K562 (cell line): ENCODE measurements at regions not wholly inside any gene's neighbourhood (a gene's known extent, or its start where the extent isn't known, plus 50 kb on each side); places are given as distances from the start of the nearest gene placed in this dataset.

Source experiments
- ATAC-seq: fragments of 200-7000 bp; cut with Tn5 transposase; 3 replicates; pipeline ENCODE4 v1.9.1; 2020; ENCODE audit warnings: moderate library complexity
- BruUV-seq: library from RNA; stranded (reverse); fragments of 400-500 nt; replicated peaks from 2 replicates; lab custom pipeline; 2021; lab: Mats Ljungman, UMichigan
- CTCF ChIA-PET: fragments of 300-600 bp; formaldehyde crosslinking; extraction: SDS; loops from one replicate; lab custom pipeline; 2021; ENCODE audit warnings: low intra/inter-chr PET ratio; lab: Yijun Ruan, JAX
- POLR2A ChIA-PET: fragments of 300-600, 350-650 bp; sonication (Branson Sonifier 250); formaldehyde crosslinking; extraction: SDS; loops from one replicate; lab custom pipeline; 2021; ENCODE audit warnings: antibody characterized with exemption, inconsistent platforms; lab: Yijun Ruan, JAX
- DNase-seq, 4 experiments: peaks; one replicate each; pipeline versions ENCODE4 v3.0.0 to v3.0.0-alpha.2; 2011 to 2018; ENCODE audit warnings: low spot score in 3 of 4, mixed read lengths in 3 of 4; ENCODE audit errors: extremely low read depth in 1 of 4
- FAIRE-seq: peaks from 2 replicates; lab custom pipeline; 2011; peaks lifted over from hg19 to GRCh38; lab: Jason Lieb, UNC
- H2AFZ ChIP-seq: 2 replicates; pipeline ENCODE4 v1.6.0; 2011; ENCODE audit warnings: low read depth, low read length, control low read depth, inconsistent platforms
- H3K27ac ChIP-seq: fragments of 200-600 bp; 3 replicates; pipeline ENCODE4 v1.8.0; 2011; ENCODE audit warnings: low read depth, mild to moderate bottlenecking, control low read depth, inconsistent platforms, low read length, moderate library complexity, mixed read lengths; ENCODE audit errors: extremely low read depth
- H3K27me3 ChIP-seq, 2 experiments: fragments of 300-600 bp in 1 of 2; 2 replicates in 1 of 2; 3 replicates in 1 of 2; pipeline versions ENCODE4 v1.6.0 to v1.8.0; 2011; ENCODE audit warnings: inconsistent platforms in 2 of 2, low read length in 2 of 2, mild to moderate bottlenecking in 1 of 2, mixed read lengths in 1 of 2, moderate library complexity in 1 of 2; ENCODE audit not compliant: control insufficient read depth in 2 of 2, insufficient read depth in 2 of 2
- H3K36me3 ChIP-seq: fragments of 300-600 bp; 3 replicates; pipeline ENCODE4 v1.8.0; 2011; ENCODE audit warnings: mild to moderate bottlenecking, low read length, inconsistent platforms; ENCODE audit not compliant: control insufficient read depth, insufficient read depth
- H3K4me1 ChIP-seq, 2 experiments: fragments of 200-600 bp in 1 of 2; replicated peaks in 1 of 2; 2 replicates in 1 of 2; 3 replicates in 1 of 2; pipeline versions ENCODE4 v1.5.1 to v1.8.0; 2011; ENCODE audit warnings: inconsistent platforms in 2 of 2, low read length in 2 of 2, mild to moderate bottlenecking in 1 of 2, mixed read lengths in 1 of 2, moderate library complexity in 1 of 2; ENCODE audit not compliant: control insufficient read depth in 2 of 2, insufficient read depth in 2 of 2
- H3K4me2 ChIP-seq: 2 replicates; pipeline ENCODE4 v1.6.1; 2011; ENCODE audit warnings: low read length, control low read depth, inconsistent platforms, mixed read lengths; ENCODE audit not compliant: insufficient read depth
- H3K4me3 ChIP-seq: fragments of 200-600 bp; sonication (generic), shearing (Covaris generic); 2 replicates; pipeline ENCODE4 v1.5.1; 2016; ENCODE audit warnings: control low read depth, inconsistent platforms
- H3K79me2 ChIP-seq: fragments of 200-600 bp; 3 replicates; pipeline ENCODE4 v1.8.0; 2011; ENCODE audit warnings: low read length, inconsistent platforms; ENCODE audit not compliant: control insufficient read depth, insufficient read depth
- H3K9ac ChIP-seq, 2 experiments: 2 replicates each; pipeline versions ENCODE4 v1.6.0 to v1.6.1; 2011; ENCODE audit warnings: low read depth in 2 of 2, low read length in 2 of 2, control low read depth in 1 of 2, inconsistent platforms in 1 of 2, mild to moderate bottlenecking in 1 of 2, mixed read lengths in 1 of 2; ENCODE audit not compliant: insufficient read depth in 1 of 2
- H3K9me1 ChIP-seq: one replicate; pipeline ENCODE4 v1.6.0; 2011; ENCODE audit warnings: inconsistent platforms, mild to moderate bottlenecking, low read length, moderate library complexity; ENCODE audit not compliant: control insufficient read depth, insufficient read depth
- H3K9me3 ChIP-seq: replicated peaks from 2 replicates; pipeline ENCODE4 v1.5.1; 2011; ENCODE audit warnings: low read depth, low read length, inconsistent platforms; ENCODE audit not compliant: control insufficient read depth, insufficient read depth
- H4K20me1 ChIP-seq: replicated peaks from 2 replicates; pipeline ENCODE4 v1.6.1; 2011; ENCODE audit warnings: low read length, inconsistent platforms, mixed read lengths; ENCODE audit not compliant: control insufficient read depth, insufficient read depth
- CHCHD3 ChIP-seq: fragments of 250-450 bp; sonication (Bioruptor Pico); IDR thresholded peaks from 2 replicates; pipeline ENCODE4 v2.1.2; 2022; ENCODE audit warnings: mild to moderate bottlenecking
- FOXA1 ChIP-seq: fragments of 450-650 bp; IDR thresholded peaks from 2 replicates; pipeline ENCODE4 v1.6.1; 2016; ENCODE audit warnings: mild to moderate bottlenecking, borderline replicate concordance
- GTF2A2 ChIP-seq: IDR thresholded peaks from 2 replicates; pipeline ENCODE4 v1.6.1; 2016; ENCODE audit warnings: mild to moderate bottlenecking, missing genetic modification characterization, missing compliant biosample characterization
- HNRNPK ChIP-seq: fragments of 200-400 bp; formaldehyde crosslinking; IDR thresholded peaks from one replicate; pipeline ENCODE4 v1.6.1; 2018; ENCODE audit warnings: mild to moderate bottlenecking, low read depth, low read length; ENCODE audit not compliant: poor library complexity, severe bottlenecking
- NCOA2 ChIP-seq, 2 experiments: fragments of 450-650 bp; IDR thresholded peaks; 2 replicates each; pipeline ENCODE4 v1.6.1; 2018; ENCODE audit warnings: mild to moderate bottlenecking in 2 of 2, moderate library complexity in 1 of 2; ENCODE audit not compliant: partially characterized antibody in 2 of 2
- NFATC3 ChIP-seq: fragments of 450-650 bp; IDR thresholded peaks from 2 replicates; pipeline ENCODE4 v1.6.1; 2017; ENCODE audit warnings: mild to moderate bottlenecking
- NR2F6 ChIP-seq: fragments of 450-650 bp; formaldehyde crosslinking; IDR thresholded peaks from 2 replicates; pipeline ENCODE4 v1.4.0; 2020; ENCODE audit warnings: mild to moderate bottlenecking
- NRF1 ChIP-seq, 2 experiments: fragments of 450-650 bp; IDR thresholded peaks in 1 of 2; conservative IDR thresholded peaks in 1 of 2; 2 replicates each; pipeline ENCODE4 v1.6.1; 2014; ENCODE audit warnings: mild to moderate bottlenecking in 2 of 2
- RFX7 ChIP-seq: fragments of 250-450 bp; sonication (Bioruptor Pico); IDR thresholded peaks from 2 replicates; pipeline ENCODE4 v1.5.1; 2021; ENCODE audit warnings: mild to moderate bottlenecking
- TCF3 ChIP-seq: sonication (generic); formaldehyde crosslinking; IDR thresholded peaks from 2 replicates; pipeline ENCODE4 v1.4.0; 2020; ENCODE audit warnings: mild to moderate bottlenecking, missing genetic modification reagents
- ZBTB49 ChIP-seq: sonication (generic); formaldehyde crosslinking; IDR thresholded peaks from 2 replicates; pipeline ENCODE4 v1.8.0; 2022; ENCODE audit warnings: missing genetic modification reagents, mild to moderate bottlenecking, borderline replicate concordance
- ZC3H11A ChIP-seq: IDR thresholded peaks from 2 replicates; pipeline ENCODE4 v1.6.1; 2012; ENCODE audit warnings: low read depth, low read length, improper control_type of control experiment
- WGBS: fragments of 100-300 bp; shearing (Covaris generic); methylation state at CpG from one replicate; pipeline ENCODE4 v1.1.6; 2016; ENCODE audit warnings: low coverage, mixed read lengths; ENCODE audit not compliant: insufficient coverage; ENCODE audit errors: missing lambda C conversion rate; 5-methylcytosine and 5-hydroxymethylcytosine counted together
- in situ Hi-C: fragments of 300-500 bp; cut with MboI; formaldehyde crosslinking; loops from 4 replicates; pipeline ENCODE4 v1.15.0; 2018; ENCODE audit warnings: inconsistent platforms, mixed read lengths
- intact Hi-C: fragments of 100-400 bp; cut with micrococcal nuclease; formaldehyde crosslinking; loops from 2 replicates; pipeline ENCODE4 v1.14.2; 2022

DNA sequence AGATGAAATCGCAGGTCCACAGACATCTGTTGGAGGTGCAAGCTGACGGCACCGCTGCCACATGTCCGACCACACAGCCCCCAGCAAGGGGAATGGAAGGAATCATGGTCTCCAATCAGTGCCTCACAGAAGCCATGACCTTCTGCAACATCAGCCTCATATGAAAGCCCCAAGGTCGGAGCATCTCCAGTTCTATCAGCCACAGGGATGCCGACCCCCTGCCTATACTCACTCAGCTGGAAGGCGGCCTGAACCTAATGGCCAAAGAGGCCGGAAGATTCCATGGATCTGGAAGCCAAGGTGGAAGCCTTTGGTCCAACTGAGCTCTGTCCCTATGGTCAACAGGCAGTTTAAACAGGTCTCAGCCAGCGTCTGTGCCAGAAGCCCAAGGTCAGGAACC, 278.8 kb downstream of the TNS1 start:
- DNase-seq (no peak), FAIRE-seq (no peak), ATAC-seq (no peak)
- POLR2A ChIA-PET = interaction anchor here (0.6 to 1.0 kb wide), 2 partner anchors 219 to 271 kb away, joined by 3 read pairs; no protein-coding TSS in a partner anchor
- no peaks in the 10 kb centered on the region for H3K4me1 ChIP-seq
- CTCF ChIA-PET = no interaction called here
- intact Hi-C loops = no loop called here
- no peak overlapping the region for H3K27ac ChIP-seq
- H3K9ac ChIP-seq = no peak overlapping the region
- in situ Hi-C loops = loop anchor here (25.0 kb wide), 1 partner anchor 1037 kb away; the partner anchor contains the start of gene IGFBP5
- no peaks in the 10 kb centered on the region for H4K20me1 ChIP-seq
- peaks cover 2 to 18% of the 10 kb centered on the region in 2 experiments; a peak in 4 of 5 replicates for H3K27me3 ChIP-seq
- BruUV-seq = no TSS peak
- no peaks in the 10 kb centered on the region for H3K79me2 ChIP-seq
- WGBS = 0% methylated on average over 5 of the region's 9 CpGs
- H3K36me3 ChIP-seq = no peaks in the 10 kb centered on the region
- TF ChIP-seq GTF2A2 (tag) (no peak), CHCHD3 (CRISPR knock-in tag) (no peak), NRF1 (conservative IDR thresholded peaks at IDR 0.05 in 1 of 2, IDR thresholded peaks at IDR 0.05 in 1 of 2) (no peak), NR2F6 (CRISPR knock-in tag) (no peak), ZBTB49 (CRISPR knock-in tag) (no peak), NCOA2 (IDR thresholded peaks at IDR 0.05; ENCODE audit: partially characterized antibody in 2 of 2) (no peak), TCF3 (CRISPR knock-in tag) (no peak), NFATC3 (no peak), ZC3H11A (no peak), RFX7 (no peak), FOXA1 (no peak), HNRNPK (no peak)
- H2AFZ ChIP-seq = no peak overlapping the region
- H3K4me2 ChIP-seq = no peak overlapping the region
- H3K9me3 ChIP-seq = no peaks in the 10 kb centered on the region
- no peaks in the 10 kb centered on the region for H3K9me1 ChIP-seq
- no peak overlapping the region for H3K4me3 ChIP-seq
